GM18909 (cell line): ENCODE measurements at regions not wholly inside any gene's neighbourhood (a gene's known extent, or its start where the extent isn't known, plus 50 kb on each side); places are given as distances from the start of the nearest gene placed in this dataset.
"Not testable (repeated sequence)": the region's sequence is repeated elsewhere in the genome, so short reads cannot be mapped to it uniquely, and the experiment has no call there.

Experiments used
- ATAC-seq: cut with Tn5 transposase; IDR thresholded peaks from one replicate; pipeline ENCODE4 v1.9.1; 2021; ENCODE audit warnings: mild to moderate bottlenecking; ENCODE audit not compliant: unreplicated experiment, poor library complexity

DNA sequence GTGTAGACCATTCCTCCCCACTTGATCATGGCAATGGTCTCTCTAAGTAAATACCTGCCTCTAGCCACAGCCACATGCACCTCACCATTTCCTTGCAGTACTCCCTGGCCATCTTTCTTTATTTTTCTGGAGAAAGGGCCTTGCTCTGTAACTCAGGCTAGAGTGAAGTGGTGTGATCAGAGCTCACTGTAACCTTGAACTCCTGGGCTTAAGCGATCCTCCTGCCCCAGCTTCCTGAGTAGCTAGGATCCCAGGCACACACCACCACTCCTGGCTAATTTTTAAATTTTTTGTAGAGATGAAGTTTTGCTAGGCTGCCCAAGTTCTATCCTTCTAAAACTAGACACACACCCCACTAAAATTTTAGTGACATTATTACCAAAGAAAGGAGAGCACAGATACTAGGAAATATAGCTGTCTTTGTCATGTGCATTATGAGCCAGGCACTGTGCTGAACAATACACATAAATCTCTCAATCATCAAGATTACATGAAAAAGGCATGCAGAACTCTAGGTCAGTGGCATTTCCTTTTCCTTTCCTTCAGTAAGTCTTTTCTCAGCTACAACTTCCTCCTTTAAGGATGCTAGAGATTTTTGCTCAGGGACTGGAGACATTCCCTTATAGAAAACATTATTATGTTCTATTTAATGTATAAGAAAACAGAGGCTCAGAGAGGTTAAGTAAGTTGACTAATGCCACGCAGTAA lies 95.0 kb upstream of the SERBP1 start:
- no peak for ATAC-seq

DNA sequence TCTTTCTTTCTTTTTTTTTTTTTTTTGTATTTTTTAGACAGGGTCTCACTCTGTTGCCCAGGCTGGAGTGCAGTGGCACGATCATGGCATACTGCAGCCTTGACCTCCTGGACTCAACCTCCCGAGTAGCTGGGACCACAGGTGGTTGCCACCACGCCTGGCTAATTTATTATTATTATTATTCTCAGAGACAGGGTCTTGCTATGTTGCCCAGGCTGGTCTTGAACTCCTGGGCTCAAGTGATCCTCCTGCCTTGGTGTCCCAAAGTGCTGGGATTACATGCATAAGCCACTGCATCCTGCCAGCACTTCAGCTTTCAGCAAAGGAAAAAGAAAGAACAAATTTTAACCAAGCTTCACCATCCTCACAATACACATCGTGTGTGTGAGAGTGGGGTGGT lies 97.9 kb upstream of the SERBP1 start:
- no peak for ATAC-seq

- ATAC-seq = no peak
These were observed 99.9 kb upstream of the SERBP1 start for GRCh38 chr1:67530071-67530470.

GRCh38 chr1:67532452-67533216 lies 102.4 kb upstream of the SERBP1 start:
- ATAC-seq = peak; percentile 72

DNA sequence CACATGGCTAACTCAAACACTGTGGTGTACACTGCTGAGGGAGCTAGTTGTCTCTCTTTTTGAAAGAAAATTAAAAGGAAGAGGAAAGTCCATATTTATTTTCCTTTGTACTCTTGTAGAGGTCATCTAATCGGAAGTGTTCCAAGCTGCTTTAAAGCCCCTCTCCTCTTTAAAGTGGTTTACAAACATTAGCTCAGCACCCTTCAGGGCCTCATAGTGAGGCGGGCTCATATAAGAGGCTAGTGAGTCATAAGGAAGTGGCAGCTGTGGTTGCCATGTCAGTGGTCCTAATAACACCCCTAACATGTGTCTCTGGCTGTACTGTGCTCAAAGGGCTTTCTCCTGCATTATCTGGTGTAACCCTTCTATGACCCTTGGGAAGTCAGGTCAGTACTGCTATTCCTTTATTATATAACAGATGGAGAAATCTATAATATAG lies 104.4 kb upstream of the SERBP1 start:
- no peak for ATAC-seq

DNA sequence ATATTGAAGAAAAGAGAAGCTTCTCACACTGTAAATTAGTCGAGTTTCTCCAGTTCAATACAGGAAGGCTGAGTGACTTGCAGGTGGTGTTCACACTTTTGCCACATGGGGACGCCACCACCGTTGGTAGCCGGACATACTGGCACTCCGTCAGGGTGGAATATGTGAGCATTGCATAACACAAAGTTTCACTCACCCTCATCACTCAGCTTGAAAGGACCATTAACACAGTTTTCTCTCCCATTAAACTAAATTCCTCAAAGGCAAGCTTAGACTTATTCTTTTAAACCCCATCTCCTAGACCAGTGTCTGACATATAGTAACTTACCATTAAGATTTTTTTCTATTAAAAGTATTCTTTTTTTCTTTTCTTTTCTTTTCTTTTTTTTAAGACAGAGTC lies 105.3 kb upstream of the SERBP1 start:
- ATAC-seq = peak; percentile 85

GRCh38 chr1:67536957-67537666 lies 106.9 kb upstream of the SERBP1 start:
- ATAC-seq = no peak

DNA sequence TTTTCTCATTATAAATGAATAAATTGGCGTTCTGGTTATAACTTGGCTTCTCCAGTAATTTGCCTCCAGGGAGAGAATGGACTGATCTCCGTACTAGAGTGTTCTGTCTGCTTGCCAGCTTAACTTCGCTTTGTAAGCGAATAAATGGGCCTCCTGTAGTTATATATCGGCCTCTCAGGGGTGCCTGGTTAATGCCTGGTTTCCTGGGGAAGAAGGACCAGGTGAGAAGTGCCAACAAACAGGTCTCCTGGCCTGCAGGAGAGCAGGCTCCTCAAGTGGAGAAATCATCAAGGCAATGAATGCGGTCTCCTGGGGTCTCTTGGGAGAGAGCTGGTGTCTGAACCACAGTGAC lies 107.4 kb upstream of the SERBP1 start:
- no peak for ATAC-seq

DNA sequence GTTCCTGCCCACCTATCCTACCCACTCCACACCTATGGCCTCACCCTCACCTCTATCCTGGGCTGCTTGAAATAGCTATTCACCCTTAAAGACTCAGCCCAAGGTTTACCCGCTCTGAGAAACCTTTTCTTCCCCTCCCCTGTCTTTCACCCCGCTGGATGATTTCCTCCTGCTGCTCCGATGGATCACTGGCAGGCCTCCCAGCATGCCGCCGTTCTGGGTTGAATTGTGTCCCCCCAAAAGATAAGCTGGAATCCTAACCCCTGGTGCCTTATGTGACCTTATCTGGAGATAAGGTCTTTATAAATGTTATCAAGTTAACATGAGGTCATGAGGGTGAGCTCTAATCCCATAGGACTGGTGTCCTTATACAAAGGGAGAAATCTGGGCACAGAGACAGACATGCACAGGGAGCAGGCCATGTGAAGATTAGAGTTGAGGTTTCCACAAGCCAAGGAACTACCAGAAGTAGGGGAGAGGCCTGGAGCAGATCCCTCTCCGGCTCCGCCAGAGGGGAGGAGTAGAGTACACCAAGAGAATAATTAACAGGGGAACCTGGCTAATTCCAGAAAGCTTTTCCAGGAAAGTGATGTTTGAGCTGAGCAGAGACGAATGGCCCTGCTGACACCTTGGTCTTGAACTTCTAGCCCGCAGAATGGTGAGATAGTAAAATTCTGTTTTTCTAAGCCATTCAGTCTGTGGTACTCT lies 110.0 kb upstream of the SERBP1 start:
- ATAC-seq = no peak

GRCh38 chr1:67540733-67541125 lies 110.5 kb upstream of the SERBP1 start:
- no peak for ATAC-seq

- no peak for ATAC-seq
These were observed 112.5 kb upstream of the SERBP1 start for GRCh38 chr1:67542747-67543146.

- no peak for ATAC-seq
These were observed 114.7 kb upstream of the SERBP1 start for GRCh38 chr1:67544921-67545320.

- no peak for ATAC-seq
These were observed 115.2 kb upstream of the SERBP1 start for GRCh38 chr1:67545364-67545763.

- ATAC-seq = no peak
These were observed 121.2 kb upstream of the SERBP1 start for GRCh38 chr1:67551375-67551774.

GRCh38 chr1:67552336-67552759 lies 122.1 kb upstream of the SERBP1 start:
- ATAC-seq = no peak

DNA sequence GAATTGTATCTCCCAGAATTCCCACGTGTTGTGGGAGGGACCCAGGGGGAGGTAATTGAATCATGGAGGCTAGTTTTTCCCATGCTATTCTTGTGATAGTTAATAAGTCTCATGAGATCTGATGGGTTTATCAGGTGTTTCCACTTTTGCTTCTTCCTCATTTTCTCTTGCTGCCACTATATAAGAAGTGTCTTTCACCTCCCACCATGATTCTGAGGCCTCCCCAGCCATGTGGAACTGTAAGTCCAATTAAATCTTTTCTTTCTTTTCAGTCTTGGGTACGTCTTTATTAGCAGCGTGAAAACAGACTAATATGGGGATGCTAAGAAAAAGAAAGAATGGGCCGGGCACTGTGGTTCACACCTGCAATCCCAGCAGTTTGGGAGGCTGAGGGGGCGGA lies 124.0 kb upstream of the SERBP1 start:
- not testable (repeated sequence) for ATAC-seq

DNA sequence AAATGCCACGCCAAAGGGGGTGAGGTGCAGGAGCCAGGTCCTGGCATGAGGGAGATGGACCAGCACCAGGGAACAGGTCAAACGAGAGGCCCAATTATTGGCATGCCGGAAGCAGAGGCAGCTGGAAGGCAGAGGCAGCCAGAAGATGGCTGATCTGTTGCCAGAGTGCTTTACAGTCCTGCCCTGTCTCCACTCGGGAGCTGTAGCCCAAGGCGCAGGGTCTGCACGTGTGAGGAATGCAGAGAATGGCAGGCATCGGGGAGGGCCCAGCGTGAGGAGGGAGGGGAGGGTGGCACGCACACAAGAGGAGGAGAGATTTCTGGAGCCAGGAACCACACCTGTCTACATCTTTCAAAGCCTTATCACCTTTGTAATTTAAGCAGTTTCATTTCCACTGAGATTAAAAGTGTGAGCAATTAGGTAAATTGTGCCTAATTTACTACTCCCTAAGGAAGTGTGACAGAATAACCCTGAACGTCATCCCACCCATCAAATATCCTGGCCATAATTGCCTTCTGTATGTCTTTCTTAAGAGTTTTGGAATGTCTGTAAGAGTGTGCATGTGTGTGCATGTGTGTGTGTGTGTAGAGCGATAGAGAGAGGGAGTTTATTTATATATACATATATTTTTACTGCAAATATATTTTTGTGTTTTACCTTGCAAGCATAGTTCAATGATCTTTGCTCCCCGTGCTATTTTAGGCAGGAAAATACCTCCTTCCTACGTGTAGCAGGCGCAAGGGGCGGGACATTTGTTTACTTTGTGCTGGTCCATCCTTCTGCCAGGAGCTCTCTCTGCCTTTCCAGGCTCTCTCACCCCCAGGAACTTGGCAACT lies 125.5 kb upstream of the SERBP1 start:
- no peak for ATAC-seq

DNA sequence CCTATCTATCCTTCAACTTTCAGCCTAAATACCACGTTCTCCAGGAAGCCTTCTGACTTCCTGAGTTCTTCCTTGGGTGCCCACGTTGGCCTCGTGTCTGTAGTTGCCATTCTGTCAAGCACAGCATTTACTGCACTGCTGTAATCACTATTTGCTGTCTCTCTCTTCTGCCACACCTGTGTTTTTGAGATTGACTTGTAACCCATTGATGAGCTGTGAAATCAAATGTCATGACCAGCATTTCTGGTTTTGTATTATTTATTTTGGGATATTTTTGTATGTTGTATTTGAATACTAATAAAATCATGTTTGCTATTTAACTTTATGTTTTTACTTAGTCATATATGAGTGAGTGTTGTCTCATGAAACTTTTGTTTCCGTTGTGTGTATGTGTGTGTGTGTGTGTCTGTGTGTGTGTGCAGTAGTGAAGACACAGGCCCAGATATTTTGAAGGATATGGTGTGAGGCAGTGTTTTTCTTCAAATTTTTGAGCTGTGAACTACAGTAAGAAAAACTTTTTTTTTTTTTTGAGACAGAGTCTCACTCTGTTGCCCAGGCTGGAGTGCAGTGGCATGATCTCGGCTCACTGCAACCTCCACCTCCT lies 126.2 kb upstream of the SERBP1 start:
- no peak for ATAC-seq

- no peak for ATAC-seq
These were observed 127.1 kb upstream of the GADD45A start for GRCh38 chr1:67557696-67558448.
